Mesendoderm (in vitro differentiated cells): ENCODE measurements at regions not wholly inside any gene's neighbourhood (a gene's known extent, or its start where the extent isn't known, plus 50 kb on each side); places are given as distances from the start of the nearest gene placed in this dataset.

Experiments used
- DNase-seq: peaks from one replicate; pipeline ENCODE4 v3.0.0; 2013
- H2AK5ac ChIP-seq: 2 replicates; pipeline ENCODE4 v1.6.1; 2013; ENCODE audit warnings: low read length, inconsistent platforms
- H2BK120ac ChIP-seq: 2 replicates; pipeline ENCODE4 v1.6.1; 2013; ENCODE audit warnings: low read depth, mild to moderate bottlenecking, low read length, moderate library complexity, mixed read lengths
- H2BK15ac ChIP-seq: replicated peaks from 2 replicates; pipeline ENCODE4 v1.6.1; 2013; ENCODE audit warnings: low read depth, mild to moderate bottlenecking, moderate library complexity
- H2BK5ac ChIP-seq: 2 replicates; pipeline ENCODE4 v1.6.1; 2013; ENCODE audit warnings: low read length, inconsistent platforms
- H3K18ac ChIP-seq: 2 replicates; pipeline ENCODE4 v1.6.1; 2013; ENCODE audit warnings: mild to moderate bottlenecking, low read length, mixed read lengths
- H3K23ac ChIP-seq: one replicate; pipeline ENCODE4 v1.6.1; 2013; ENCODE audit warnings: low read length
- H3K27ac ChIP-seq: 2 replicates; pipeline ENCODE4 v1.5.1; 2013; ENCODE audit warnings: low read depth, mild to moderate bottlenecking, inconsistent platforms, low read length, moderate library complexity
- H3K27me3 ChIP-seq: 2 replicates; pipeline ENCODE4 v1.6.1; 2013; ENCODE audit warnings: low read length, control low read depth, mild to moderate bottlenecking, inconsistent platforms; ENCODE audit not compliant: insufficient read depth, poor library complexity
- H3K36me3 ChIP-seq: 2 replicates; pipeline ENCODE4 v1.6.1; 2013; ENCODE audit warnings: low read length, inconsistent platforms; ENCODE audit not compliant: control insufficient read depth, insufficient read depth
- H3K4ac ChIP-seq: one replicate; pipeline ENCODE4 v1.6.1; 2013; ENCODE audit warnings: low read depth, mild to moderate bottlenecking, low read length, moderate library complexity
- H3K4me1 ChIP-seq: 2 replicates; pipeline ENCODE4 v1.6.1; 2013; ENCODE audit warnings: low read depth, low read length, inconsistent platforms; ENCODE audit not compliant: control insufficient read depth
- H3K4me2 ChIP-seq: 2 replicates; pipeline ENCODE4 v1.6.1; 2013; ENCODE audit warnings: low read length
- H3K4me3 ChIP-seq: 2 replicates; pipeline ENCODE4 v1.5.1; 2013; ENCODE audit warnings: mild to moderate bottlenecking, low read length
- H3K56ac ChIP-seq: one replicate; pipeline ENCODE4 v1.6.1; 2013; ENCODE audit warnings: low read length
- H3K79me1 ChIP-seq: 2 replicates; pipeline ENCODE4 v1.6.1; 2013; ENCODE audit warnings: low read length, inconsistent platforms
- H3K79me2 ChIP-seq: 2 replicates; pipeline ENCODE4 v1.6.1; 2013; ENCODE audit warnings: mild to moderate bottlenecking, low read length; ENCODE audit not compliant: control insufficient read depth, insufficient read depth
- H3K9ac ChIP-seq: 2 replicates; pipeline ENCODE4 v1.6.1; 2013; ENCODE audit warnings: low read length, inconsistent platforms
- H4K5ac ChIP-seq: one replicate; pipeline ENCODE4 v1.6.1; 2013; ENCODE audit warnings: low read length
- H4K8ac ChIP-seq: one replicate; pipeline ENCODE4 v1.6.1; 2013; ENCODE audit warnings: low read depth, mild to moderate bottlenecking, control low read depth, low read length, moderate library complexity
- WGBS: extraction: QIAGEN DNeasy Blood & Tissue Kit; methylation state at CpG from one replicate; pipeline ENCODE4 v1.1.7; 2013; ENCODE audit warnings: low lambda C conversion rate, missing lambda C conversion rate; ENCODE audit not compliant: insufficient coverage; ENCODE audit errors: extremely low coverage; 5-methylcytosine and 5-hydroxymethylcytosine counted together

DNA sequence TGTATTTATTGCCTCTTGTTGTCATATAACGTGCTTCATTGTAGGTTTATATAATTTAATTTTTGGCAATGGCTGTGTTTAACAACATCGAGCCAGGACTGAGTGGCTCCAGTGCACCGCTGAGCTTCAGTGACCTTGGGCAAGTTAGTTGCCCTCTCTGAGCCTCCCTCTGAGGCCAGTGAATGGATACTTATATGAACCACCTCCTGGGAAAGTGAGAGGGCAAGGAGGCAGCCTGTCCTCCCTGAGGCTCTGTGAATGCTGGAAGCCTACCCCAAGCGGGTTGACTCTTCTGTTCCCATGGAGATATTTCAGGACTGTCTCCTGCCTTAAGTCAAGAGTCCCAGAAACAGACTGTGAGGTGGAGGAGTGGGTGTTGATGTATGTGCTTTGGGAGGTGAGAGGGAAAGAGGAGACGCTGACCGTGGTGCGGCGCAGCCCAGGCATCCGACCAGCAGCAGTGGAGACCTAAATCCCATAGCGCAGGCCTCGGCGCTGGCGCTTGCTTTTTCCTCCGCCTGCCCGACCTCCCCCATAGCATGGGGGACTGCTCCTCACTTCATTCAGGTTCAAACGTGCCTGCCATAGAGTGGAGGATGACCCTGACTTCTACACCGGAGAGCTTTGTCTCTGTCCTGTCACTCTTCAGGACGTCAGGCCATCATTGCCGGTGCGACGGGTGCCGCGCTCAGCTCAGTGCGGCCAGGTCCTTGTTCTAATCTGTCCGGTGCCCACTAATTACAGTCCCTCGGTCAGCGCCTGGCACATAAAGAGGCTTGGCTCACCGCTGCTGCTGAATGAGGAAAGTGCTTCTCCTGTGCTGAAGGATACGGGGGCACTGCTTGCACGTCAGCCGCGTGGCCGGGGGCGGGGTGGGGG lies 167.3 kb upstream of the HS6ST1 start:
- H2BK120ac ChIP-seq, result no peak overlapping the region
- no peak overlapping the region for H3K23ac ChIP-seq
- no peaks in the 10 kb centered on the region for H3K27me3 ChIP-seq
- no peak overlapping the region for H4K5ac ChIP-seq
- no peak for DNase-seq
- H2BK5ac ChIP-seq, result no peak overlapping the region
- no peak overlapping the region for H4K8ac ChIP-seq
- no peaks in the 10 kb centered on the region for H3K79me2 ChIP-seq
- no peak overlapping the region for H3K56ac ChIP-seq
- H3K4me3 ChIP-seq, result no peak overlapping the region
- no CpG with 5 or more reads among the region's 34 CpGs for WGBS
- H2AK5ac ChIP-seq, result no peak overlapping the region
- H3K27ac ChIP-seq, result no peak overlapping the region
- H3K4ac ChIP-seq, result no peak overlapping the region
- no peak overlapping the region for H2BK15ac ChIP-seq
- H3K4me2 ChIP-seq, result no peak overlapping the region
- peaks cover 10% of the 10 kb centered on the region for H3K4me1 ChIP-seq
- no peaks in the 10 kb centered on the region for H3K36me3 ChIP-seq
- no peak overlapping the region for H3K18ac ChIP-seq
- H3K79me1 ChIP-seq, result no peaks in the 10 kb centered on the region
- no peak overlapping the region for H3K9ac ChIP-seq

DNA sequence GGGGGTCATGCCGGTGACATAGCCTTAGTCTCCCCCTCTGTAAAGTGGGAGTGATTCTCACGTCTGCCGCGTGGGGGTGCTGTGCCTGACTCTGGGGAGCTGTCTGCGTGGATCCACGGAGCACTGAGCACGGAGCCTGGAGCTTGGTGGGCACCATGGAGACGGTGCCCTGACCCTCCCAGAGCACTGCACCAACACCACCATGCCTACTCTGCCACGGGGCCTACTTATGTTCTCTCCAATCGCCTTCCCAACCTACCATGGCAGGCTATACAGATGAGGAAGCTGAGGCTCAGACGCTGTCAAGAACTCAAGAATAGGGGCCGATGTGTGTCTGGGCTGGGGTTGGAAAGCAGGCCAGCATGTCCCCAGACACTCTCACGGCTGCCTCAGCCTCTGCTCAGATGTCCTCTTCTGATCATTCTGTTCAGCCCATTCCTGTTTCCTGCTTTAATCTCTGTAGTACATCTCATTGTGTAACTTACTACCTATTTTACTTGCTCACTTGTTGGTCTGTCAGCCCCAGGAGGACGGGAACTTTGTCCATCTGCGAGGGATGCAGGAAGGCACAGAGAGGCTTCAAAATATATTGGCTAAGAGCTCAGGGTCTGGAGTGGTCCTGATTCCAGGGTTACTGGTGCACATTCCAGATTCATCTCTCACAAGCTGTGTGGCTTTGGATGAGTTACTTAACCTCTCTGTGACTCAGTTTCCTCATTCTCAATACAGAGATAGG lies 168.1 kb upstream of the HS6ST1 start:
- no CpG with 5 or more reads among the region's 15 CpGs for WGBS

DNA sequence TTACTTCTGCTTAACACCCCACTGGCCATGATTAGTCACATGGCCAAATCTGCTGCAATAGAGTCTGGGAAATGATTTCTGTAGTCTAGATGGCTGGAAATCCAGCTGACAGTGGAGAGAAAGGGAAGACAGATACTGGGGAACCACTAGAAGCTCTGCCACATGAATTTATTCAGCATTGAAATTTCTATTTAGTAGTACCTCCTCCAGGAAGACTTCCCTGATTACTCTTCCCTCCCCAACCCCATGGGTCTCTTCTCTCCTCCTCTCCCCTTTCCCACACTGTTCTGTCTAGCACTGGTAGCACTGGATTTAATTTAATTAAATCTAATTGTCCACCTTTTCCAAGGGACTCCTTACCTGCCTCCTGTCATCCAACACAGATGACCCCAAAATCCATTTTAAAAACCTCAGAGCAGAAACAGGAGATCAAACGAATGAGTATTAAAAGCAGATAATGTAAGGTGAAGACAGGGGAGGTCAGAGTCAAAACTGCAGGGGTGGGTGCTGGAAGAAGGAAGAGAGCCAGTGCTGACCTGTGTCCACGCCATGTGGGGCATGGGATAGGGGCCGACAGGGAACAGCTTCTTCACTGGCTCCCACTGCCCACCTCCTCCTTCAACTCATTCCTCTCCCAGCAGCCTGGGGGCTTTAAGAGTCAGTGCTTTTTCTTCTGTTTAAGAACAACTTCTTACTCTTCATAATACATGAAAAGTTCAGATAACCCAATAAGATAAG lies 169.2 kb upstream of the HS6ST1 start:
- Histone ChIP-seq H3K27me3 (no peaks in the 10 kb centered on the region), H3K56ac (peak overlapping the region; percentile 57), H2AK5ac (peak overlapping the region; percentile 61), H3K9ac (no peak overlapping the region), H3K4me3 (no peak overlapping the region), H2BK120ac (no peak overlapping the region), H2BK5ac (no peak overlapping the region), H3K27ac (no peak overlapping the region), H2BK15ac (no peak overlapping the region), H3K36me3 (no peaks in the 10 kb centered on the region), H3K23ac (no peak overlapping the region), H3K79me1 (no peaks in the 10 kb centered on the region), H4K8ac (no peak overlapping the region), H3K4ac (no peak overlapping the region), H3K18ac (no peak overlapping the region), H3K79me2 (no peaks in the 10 kb centered on the region), H3K4me1 (peaks cover 10% of the 10 kb centered on the region), H4K5ac (no peak overlapping the region), H3K4me2 (no peak overlapping the region)
- no CpG with 5 or more reads among the region's 3 CpGs for WGBS
- DNase-seq, result peak; percentile 23

More for the DNA sequence above, 168.1 kb upstream of the HS6ST1 start:
- H3K18ac ChIP-seq, result no peak overlapping the region
- H3K4me3 ChIP-seq, result no peak overlapping the region
- no peak for DNase-seq
- H3K4me1 ChIP-seq, result peaks cover 10% of the 10 kb centered on the region
- H3K36me3 ChIP-seq, result no peaks in the 10 kb centered on the region
- H2BK5ac ChIP-seq, result no peak overlapping the region
- H3K9ac ChIP-seq, result no peak overlapping the region
- H2BK120ac ChIP-seq, result no peak overlapping the region
- no peak overlapping the region for H2AK5ac ChIP-seq
- H3K27ac ChIP-seq, result no peak overlapping the region
- no peak overlapping the region for H3K23ac ChIP-seq
- no peak overlapping the region for H4K8ac ChIP-seq
- no peaks in the 10 kb centered on the region for H3K79me2 ChIP-seq
- H2BK15ac ChIP-seq, result no peak overlapping the region
- H3K4me2 ChIP-seq, result no peak overlapping the region
- H3K27me3 ChIP-seq, result no peaks in the 10 kb centered on the region
- H3K4ac ChIP-seq, result no peak overlapping the region
- no peaks in the 10 kb centered on the region for H3K79me1 ChIP-seq
- H3K56ac ChIP-seq, result no peak overlapping the region
- no peak overlapping the region for H4K5ac ChIP-seq

GRCh38 chr2:128488434-128488833 lies 169.8 kb upstream of the HS6ST1 start:
- no peak overlapping the region for H4K8ac ChIP-seq
- no peak overlapping the region for H3K4ac ChIP-seq
- no CpG with 5 or more reads among the region's 2 CpGs for WGBS
- peaks cover 10% of the 10 kb centered on the region for H3K4me1 ChIP-seq
- H3K23ac ChIP-seq, result no peak overlapping the region
- no peaks in the 10 kb centered on the region for H3K36me3 ChIP-seq
- peak; percentile 51 for DNase-seq
- no peak overlapping the region for H3K4me3 ChIP-seq
- H2AK5ac ChIP-seq, result no peak overlapping the region
- no peaks in the 10 kb centered on the region for H3K79me1 ChIP-seq
- no peak overlapping the region for H2BK120ac ChIP-seq
- H2BK5ac ChIP-seq, result no peak overlapping the region
- H3K9ac ChIP-seq, result no peak overlapping the region
- H3K18ac ChIP-seq, result no peak overlapping the region
- H3K56ac ChIP-seq, result no peak overlapping the region
- no peak overlapping the region for H3K27ac ChIP-seq
- H3K4me2 ChIP-seq, result no peak overlapping the region
- H4K5ac ChIP-seq, result no peak overlapping the region
- no peaks in the 10 kb centered on the region for H3K79me2 ChIP-seq
- no peak overlapping the region for H2BK15ac ChIP-seq
- H3K27me3 ChIP-seq, result no peaks in the 10 kb centered on the region

DNA sequence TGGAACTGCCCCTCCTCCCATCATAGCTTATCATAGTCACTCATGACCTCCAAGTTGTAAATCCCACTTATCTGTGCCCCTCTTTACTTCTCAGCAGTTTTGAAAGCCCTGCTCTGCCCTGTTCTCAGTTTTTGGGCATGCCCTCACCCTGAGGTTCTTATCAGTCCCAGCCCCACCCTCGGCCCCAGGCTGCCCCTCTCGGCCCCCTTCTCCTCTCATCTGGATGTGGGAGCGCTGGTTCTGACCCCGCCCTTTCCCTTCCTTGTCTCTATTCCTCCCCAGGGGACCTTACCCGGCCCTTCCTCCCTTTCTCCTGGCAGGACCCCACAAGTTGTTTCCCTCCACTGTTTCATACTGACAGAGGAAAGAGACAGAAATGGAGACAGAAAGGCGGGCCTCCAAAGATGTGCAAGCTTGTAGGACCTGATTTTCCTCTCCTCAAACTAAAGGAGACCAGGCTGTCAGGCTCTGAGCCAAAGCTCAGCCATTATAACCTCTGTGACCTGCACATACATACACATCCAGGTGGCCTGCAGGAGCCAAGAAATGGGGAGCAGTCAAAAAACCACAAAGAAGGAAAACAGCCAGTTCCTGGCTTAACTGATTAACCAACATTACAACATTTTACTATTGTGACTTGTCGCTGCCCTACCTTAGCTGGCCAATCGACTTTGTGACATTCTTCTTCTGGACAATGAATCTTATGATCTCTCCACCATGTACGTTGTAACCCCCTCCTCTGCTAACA lies 171.0 kb upstream of the HS6ST1 start:
- Histone ChIP-seq H2BK5ac (peak overlapping the region; percentile 79), H2BK15ac (no peak overlapping the region), H3K27ac (no peak overlapping the region), H3K4me2 (no peak overlapping the region), H3K36me3 (no peaks in the 10 kb centered on the region), H3K9ac (no peak overlapping the region), H3K56ac (peak overlapping the region; percentile 45), H2AK5ac (no peak overlapping the region), H2BK120ac (no peak overlapping the region), H3K4me1 (peaks cover 10% of the 10 kb centered on the region), H3K79me1 (no peaks in the 10 kb centered on the region), H4K8ac (no peak overlapping the region), H3K79me2 (no peaks in the 10 kb centered on the region), H3K23ac (no peak overlapping the region), H3K4me3 (no peak overlapping the region), H3K4ac (no peak overlapping the region), H3K18ac (peak overlapping the region; percentile 8), H4K5ac (no peak overlapping the region), H3K27me3 (no peaks in the 10 kb centered on the region)
- peak; percentile 47 for DNase-seq
- WGBS, result no CpG with 5 or more reads among the region's 9 CpGs
